ENCODE measurements at regions not wholly inside any gene's neighbourhood (a gene's known extent, or its start where the extent isn't known, plus 50 kb on each side); places are given as distances from the start of the nearest gene placed in this dataset.
"Not testable (repeated sequence)": the region's sequence is repeated elsewhere in the genome, so short reads cannot be mapped to it uniquely, and the experiment has no call there.

DNA sequence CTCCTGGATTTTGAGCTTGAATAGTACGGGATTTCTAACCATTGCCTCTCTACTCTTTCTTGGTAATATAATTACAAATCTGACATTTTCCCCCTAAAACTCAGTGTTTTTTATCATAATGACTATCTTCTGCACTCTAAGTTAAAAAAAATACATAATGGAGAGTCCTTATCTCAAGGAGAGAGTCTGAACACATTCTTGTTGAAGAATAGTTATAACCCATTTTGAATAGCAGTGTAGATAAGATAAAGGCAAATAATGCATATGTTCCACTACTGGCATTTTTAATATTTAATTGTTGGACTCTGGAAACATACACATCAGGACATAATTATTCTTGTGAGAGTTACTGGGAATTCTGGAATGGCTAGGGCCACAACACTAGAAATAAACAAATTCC is 456.5 kb upstream of the ANO5 start:
- DNase-seq (ENCODE audit: extremely low spot score) = no peak
- POLR2A ChIA-PET = no interaction called here
- CTCF ChIA-PET = no interaction called here
- TF ChIP-seq, protein P1, sequence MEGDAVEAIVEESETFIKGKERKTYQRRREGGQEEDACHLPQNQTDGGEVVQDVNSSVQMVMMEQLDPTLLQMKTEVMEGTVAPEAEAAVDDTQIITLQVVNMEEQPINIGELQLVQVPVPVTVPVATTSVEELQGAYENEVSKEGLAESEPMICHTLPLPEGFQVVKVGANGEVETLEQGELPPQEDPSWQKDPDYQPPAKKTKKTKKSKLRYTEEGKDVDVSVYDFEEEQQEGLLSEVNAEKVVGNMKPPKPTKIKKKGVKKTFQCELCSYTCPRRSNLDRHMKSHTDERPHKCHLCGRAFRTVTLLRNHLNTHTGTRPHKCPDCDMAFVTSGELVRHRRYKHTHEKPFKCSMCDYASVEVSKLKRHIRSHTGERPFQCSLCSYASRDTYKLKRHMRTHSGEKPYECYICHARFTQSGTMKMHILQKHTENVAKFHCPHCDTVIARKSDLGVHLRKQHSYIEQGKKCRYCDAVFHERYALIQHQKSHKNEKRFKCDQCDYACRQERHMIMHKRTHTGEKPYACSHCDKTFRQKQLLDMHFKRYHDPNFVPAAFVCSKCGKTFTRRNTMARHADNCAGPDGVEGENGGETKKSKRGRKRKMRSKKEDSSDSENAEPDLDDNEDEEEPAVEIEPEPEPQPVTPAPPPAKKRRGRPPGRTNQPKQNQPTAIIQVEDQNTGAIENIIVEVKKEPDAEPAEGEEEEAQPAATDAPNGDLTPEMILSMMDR (IDR thresholded peaks at IDR 0.05; ENCODE audit: control extremely low read depth, extremely low read depth, low read depth, missing control alignments) = no peak

DNA sequence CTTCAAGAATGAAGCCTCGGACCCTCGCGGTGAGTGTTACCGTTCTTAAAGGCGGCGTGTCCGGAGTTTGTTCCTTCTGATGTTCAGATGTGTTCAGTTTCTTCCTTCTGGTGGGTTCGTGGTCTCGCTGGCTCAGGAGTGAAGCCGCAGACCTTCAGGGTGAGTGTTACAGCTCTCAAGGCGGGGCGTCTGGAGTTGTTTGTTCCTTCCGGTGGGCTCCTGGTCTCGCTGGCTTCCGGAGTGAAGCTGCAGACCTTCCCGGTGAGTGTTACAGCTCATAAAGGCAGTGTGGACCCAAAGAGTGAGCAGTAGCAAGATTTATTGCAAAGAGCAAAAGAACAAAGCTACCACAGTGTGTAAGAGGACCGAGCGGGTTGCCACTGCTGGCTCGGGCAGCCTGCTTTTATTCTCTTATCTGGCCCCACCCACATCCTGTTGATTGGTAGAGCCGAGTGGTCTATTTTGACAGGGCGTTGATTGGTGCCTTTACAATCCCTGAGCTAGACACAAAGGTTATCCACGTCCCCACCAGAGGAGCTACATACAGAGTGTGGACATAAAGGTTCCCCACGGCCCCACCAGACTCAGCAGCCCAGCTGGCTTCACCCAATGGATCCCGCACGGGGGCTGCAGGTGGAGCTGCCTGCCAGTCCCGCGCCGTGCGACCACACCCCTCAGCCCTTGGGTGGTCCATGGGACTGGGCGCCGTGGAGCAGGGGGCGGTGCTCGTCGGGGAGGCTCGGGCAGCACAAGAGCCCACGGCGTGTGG is 440.2 kb upstream of the ANO5 start:
- CTCF ChIA-PET, POLR2A ChIA-PET: not testable (repeated sequence)

DNA sequence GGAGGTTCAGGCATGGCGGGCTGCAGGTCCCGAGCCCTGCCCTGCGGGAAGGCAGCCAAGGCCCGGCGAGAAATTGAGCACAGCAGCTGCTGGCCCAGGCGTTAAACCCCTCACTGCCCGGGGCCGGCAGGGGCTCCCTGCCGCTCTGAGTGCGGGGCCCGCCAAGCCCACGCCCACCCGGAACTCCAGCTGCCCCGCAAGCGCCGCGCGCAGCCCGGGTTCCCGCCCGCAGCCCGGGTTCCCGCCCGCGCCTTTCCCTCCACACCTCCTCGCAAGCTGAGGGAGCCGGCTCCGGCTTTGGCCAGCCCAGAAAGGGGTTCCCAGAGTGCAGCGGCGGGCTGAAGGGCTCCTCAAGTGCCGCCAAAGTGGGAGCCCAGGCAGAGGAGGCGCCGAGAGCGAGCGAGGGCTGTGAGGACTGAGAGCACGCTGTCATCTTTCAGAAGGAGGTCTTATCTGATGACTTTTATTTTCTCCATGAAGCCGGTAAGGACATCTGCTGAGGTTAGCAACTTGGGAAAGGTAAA is 439.6 kb upstream of the ANO5 start:
- DNase-seq (ENCODE audit: extremely low spot score); POLR2A ChIA-PET; CTCF ChIA-PET: not testable (repeated sequence)

More for the DNA sequence above, 440.2 kb upstream of the ANO5 start:
- DNase-seq (ENCODE audit: extremely low spot score) = not testable (repeated sequence)

DNA sequence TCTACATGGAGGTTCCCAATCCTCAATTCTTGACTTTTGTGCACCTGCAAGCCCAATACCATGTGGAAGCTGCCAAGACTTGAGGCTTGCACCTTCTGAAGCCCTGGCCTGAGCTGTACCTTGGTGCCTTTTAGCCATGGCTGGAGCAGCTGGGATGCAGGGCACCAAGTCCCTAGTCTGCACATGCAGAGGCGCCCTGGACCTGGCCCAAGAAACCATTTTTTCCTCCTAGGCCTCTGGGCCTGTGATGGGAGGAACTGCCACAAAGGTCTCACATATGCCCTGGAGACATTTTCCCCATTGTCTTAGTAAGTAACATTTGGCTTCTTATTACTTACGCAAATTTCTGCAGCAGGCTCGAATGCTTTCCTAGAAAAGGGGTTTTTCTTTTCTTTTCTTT is 431.9 kb upstream of the ANO5 start:
- no peak for DNase-seq (ENCODE audit: extremely low spot score)
- CTCF ChIA-PET = no interaction called here
- POLR2A ChIA-PET = no interaction called here
- TF ChIP-seq, protein P1 (IDR thresholded peaks at IDR 0.05; ENCODE audit: control extremely low read depth, extremely low read depth, low read depth, missing control alignments) = no peak

DNA sequence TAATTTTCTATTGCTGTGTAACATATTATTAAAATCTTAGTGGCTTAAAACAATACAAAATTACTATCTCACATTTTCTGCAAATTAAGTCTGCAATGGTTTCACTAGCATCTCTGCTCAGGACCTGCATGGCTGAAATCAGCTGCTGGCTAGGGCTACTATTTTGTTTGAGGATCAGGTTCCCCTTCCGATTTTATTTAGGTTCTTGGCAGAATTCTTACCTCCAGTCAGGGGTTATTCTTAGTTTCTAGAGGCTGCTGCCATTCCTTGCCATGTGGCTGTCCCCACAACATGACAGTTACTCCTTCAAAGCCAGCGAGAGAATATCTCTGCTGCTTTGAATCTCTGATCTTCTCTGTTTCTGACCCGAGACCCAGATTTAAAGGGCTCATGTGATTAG is 424.5 kb upstream of the ANO5 start:
- TF ChIP-seq, protein P1 (IDR thresholded peaks at IDR 0.05; ENCODE audit: control extremely low read depth, extremely low read depth, low read depth, missing control alignments) = no peak
- ChIA-PET POLR2A (no interaction called here), CTCF (interaction anchor here (1.2 kb wide), 3 partner anchors 9 to 13 kb away, joined by 3 to 4 read pairs (median 4); no protein-coding TSS in a partner anchor)
- DNase-seq (ENCODE audit: extremely low spot score) = no peak

DNA sequence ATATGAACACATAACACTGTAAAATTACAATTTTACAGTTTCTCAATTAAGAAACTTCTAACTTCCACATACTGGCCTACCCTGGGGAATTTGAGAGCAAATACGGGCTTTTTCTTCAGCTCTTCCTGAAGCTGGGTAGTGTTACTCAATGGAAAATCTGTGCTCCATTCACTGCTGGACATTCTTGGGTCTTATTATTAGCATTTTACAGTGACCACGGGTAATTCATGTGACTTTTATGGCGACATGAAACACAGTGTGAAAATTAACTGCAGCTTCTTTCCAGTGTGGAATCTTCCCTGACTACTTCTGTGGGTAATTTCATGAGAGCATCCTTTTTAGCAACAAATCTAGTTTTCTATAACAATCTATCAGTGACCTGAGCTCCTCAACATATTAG is 423.7 kb upstream of the ANO5 start:
- ChIA-PET POLR2A (no interaction called here), CTCF (interaction anchor here (1.1 kb wide), 1 partner anchor 14 kb away, joined by 3 read pairs; no protein-coding TSS in a partner anchor)
- DNase-seq (ENCODE audit: extremely low spot score) = no peak
- TF ChIP-seq, protein P1 (IDR thresholded peaks at IDR 0.05; ENCODE audit: control extremely low read depth, extremely low read depth, low read depth, missing control alignments) = no peak

DNA sequence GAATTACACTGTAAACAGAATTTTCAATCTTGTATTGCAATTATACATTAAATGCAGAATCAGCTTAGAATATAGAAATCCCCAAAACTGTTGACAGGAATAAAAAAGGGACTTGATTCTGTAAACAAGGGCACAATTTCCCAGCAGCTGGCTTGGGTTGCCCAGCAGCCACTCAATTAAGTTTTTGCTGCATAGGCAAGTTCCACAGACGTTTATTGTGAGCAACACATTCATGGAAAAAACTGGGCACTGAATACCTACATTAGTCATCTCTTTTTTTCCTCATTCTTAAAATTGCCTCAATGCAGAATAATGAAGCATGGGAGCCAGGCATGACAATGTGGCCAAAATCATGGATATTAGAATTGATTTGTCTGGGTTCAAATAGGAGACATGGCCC is 421.8 kb upstream of the ANO5 start:
- POLR2A ChIA-PET = no interaction called here
- CTCF ChIA-PET = interaction anchor here (0.9 kb wide), 1 partner anchor 11 kb away, joined by 3 read pairs; no protein-coding TSS in a partner anchor
- TF ChIP-seq, protein P1 (IDR thresholded peaks at IDR 0.05; ENCODE audit: control extremely low read depth, extremely low read depth, low read depth, missing control alignments) = no peak
- DNase-seq (ENCODE audit: extremely low spot score) = no peak
